ENCODE measurements at regions not wholly inside any gene's neighbourhood (a gene's known extent, or its start where the extent isn't known, plus 50 kb on each side); places are given as distances from the start of the nearest gene placed in this dataset.

GRCh38 chr15:96415513-96416217 lies 85.2 kb downstream of the NR2F2 start:
- no peak for DNase-seq

- DNase-seq: no peak
Measured at GRCh38 chr15:96416218-96416933, 85.9 kb downstream of the NR2F2 start.

GRCh38 chr15:96416934-96417759 lies 86.6 kb downstream of the NR2F2 start:
- DNase-seq: peak; percentile 7

GRCh38 chr15:96417760-96418130 lies 87.2 kb downstream of the NR2F2 start:
- DNase-seq: no peak

- no peak for DNase-seq
Measured at GRCh38 chr15:96418146-96418545, 87.6 kb downstream of the NR2F2 start.

- peak; percentile 58 for DNase-seq
Measured at GRCh38 chr15:96421178-96421601, 90.7 kb downstream of the NR2F2 start.

- no peak for DNase-seq
Measured at GRCh38 chr15:96422125-96422524, 91.6 kb downstream of the NR2F2 start.

GRCh38 chr15:96424674-96425073 lies 94.2 kb downstream of the NR2F2 start:
- no peak for DNase-seq

- peak; percentile 93 for DNase-seq
Measured at GRCh38 chr15:96428742-96429141, 98.2 kb downstream of the NR2F2 start.

- no peak for DNase-seq
Measured at GRCh38 chr15:96431786-96432185, 101.3 kb downstream of the NR2F2 start.

GRCh38 chr15:96435022-96435421 lies 104.5 kb downstream of the NR2F2 start:
- no peak for DNase-seq

- no peak for DNase-seq
Measured at GRCh38 chr15:96435841-96436240, 105.3 kb downstream of the NR2F2 start.

- no peak for DNase-seq
Measured at GRCh38 chr15:96440978-96441377, 110.5 kb downstream of the NR2F2 start.

- DNase-seq: no peak
Measured at GRCh38 chr15:96442076-96442475, 111.6 kb downstream of the NR2F2 start.

- DNase-seq: no peak
Measured at GRCh38 chr15:96444865-96445264, 114.4 kb downstream of the NR2F2 start.

- no peak for DNase-seq
Measured at GRCh38 chr15:96448923-96449322, 118.4 kb downstream of the NR2F2 start.

GRCh38 chr15:96457841-96458240 lies 127.3 kb downstream of the NR2F2 start:
- DNase-seq: no peak

- DNase-seq: no peak
Measured at GRCh38 chr15:96460106-96460505, 129.6 kb downstream of the NR2F2 start.

GRCh38 chr15:96462768-96463750 lies 132.6 kb downstream of the NR2F2 start:
- DNase-seq: no peak

- DNase-seq: no peak
Measured at GRCh38 chr15:96466389-96466947, 136.0 kb downstream of the NR2F2 start.

GRCh38 chr15:96468036-96468435 lies 137.5 kb downstream of the NR2F2 start:
- no peak for DNase-seq

GRCh38 chr15:96470681-96471310 lies 140.3 kb downstream of the NR2F2 start:
- DNase-seq: no peak

Measured in fibroblast of skin of right biceps (primary cell).